PFSK-1 (cell line): ENCODE measurements at regions not wholly inside any gene's neighbourhood (a gene's known extent, or its start where the extent isn't known, plus 50 kb on each side); places are given as distances from the start of the nearest gene placed in this dataset.

Experiments
- FOXP2 ChIP-seq: optimal IDR thresholded peaks from 2 replicates; pipeline ENCODE3; 2011; ENCODE audit warnings: borderline replicate concordance, control low read depth, inconsistent platforms; ENCODE audit not compliant: insufficient read depth; ENCODE audit errors: extremely low read length, extremely low read depth
- POLR2AphosphoS5 ChIP-seq: IDR thresholded peaks from 2 replicates; pipeline ENCODE4 v1.6.1; 2012; ENCODE audit warnings: low read depth, mild to moderate bottlenecking, control low read depth, low read length, moderate library complexity
- SIN3A ChIP-seq: IDR thresholded peaks from 2 replicates; pipeline ENCODE4 v1.6.1; 2012; ENCODE audit warnings: mild to moderate bottlenecking, low read length, moderate library complexity, borderline replicate concordance; ENCODE audit not compliant: insufficient read depth
- TAF1 ChIP-seq: IDR thresholded peaks from 2 replicates; pipeline ENCODE4 v1.6.1; 2012; ENCODE audit warnings: low read length, control low read depth, borderline replicate concordance; ENCODE audit not compliant: insufficient read depth
- TF ChIP-seq, protein P1 (sequence below), 2 experiments: IDR thresholded peaks; 2 replicates each; pipeline versions ENCODE4 v1.6.1 to v1.8.0; 2011 to 2012; ENCODE audit warnings: low read depth in 2 of 2, low read length in 2 of 2, control low read depth in 1 of 2, inconsistent platforms in 1 of 2, mild to moderate bottlenecking in 1 of 2, moderate library complexity in 1 of 2; ENCODE audit not compliant: insufficient read depth in 1 of 2

DNA sequence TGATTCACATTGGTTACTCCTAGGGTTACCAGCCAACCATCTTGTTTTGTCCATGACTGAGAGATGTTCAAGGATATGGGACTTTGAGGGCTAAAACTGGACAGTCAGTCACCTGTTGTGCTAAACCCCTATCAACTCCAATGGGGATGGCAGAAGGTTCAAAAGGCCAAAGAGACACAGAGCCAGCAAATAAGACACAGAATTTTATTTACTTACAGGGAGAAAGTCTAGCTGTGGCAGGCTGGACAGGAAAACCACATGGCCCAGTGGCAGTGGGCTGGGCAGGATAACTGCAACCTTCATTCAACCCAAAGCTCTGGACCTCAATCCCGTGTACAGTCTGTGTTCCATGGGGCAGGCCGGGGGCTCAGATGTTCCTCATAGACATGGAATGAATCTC, 326.7 kb upstream of the RPS6KA3 start:
- no peak for TF ChIP-seq FOXP2
- no peak for TF ChIP-seq TAF1
- TF ChIP-seq SIN3A: no peak
- TF ChIP-seq, protein P1, sequence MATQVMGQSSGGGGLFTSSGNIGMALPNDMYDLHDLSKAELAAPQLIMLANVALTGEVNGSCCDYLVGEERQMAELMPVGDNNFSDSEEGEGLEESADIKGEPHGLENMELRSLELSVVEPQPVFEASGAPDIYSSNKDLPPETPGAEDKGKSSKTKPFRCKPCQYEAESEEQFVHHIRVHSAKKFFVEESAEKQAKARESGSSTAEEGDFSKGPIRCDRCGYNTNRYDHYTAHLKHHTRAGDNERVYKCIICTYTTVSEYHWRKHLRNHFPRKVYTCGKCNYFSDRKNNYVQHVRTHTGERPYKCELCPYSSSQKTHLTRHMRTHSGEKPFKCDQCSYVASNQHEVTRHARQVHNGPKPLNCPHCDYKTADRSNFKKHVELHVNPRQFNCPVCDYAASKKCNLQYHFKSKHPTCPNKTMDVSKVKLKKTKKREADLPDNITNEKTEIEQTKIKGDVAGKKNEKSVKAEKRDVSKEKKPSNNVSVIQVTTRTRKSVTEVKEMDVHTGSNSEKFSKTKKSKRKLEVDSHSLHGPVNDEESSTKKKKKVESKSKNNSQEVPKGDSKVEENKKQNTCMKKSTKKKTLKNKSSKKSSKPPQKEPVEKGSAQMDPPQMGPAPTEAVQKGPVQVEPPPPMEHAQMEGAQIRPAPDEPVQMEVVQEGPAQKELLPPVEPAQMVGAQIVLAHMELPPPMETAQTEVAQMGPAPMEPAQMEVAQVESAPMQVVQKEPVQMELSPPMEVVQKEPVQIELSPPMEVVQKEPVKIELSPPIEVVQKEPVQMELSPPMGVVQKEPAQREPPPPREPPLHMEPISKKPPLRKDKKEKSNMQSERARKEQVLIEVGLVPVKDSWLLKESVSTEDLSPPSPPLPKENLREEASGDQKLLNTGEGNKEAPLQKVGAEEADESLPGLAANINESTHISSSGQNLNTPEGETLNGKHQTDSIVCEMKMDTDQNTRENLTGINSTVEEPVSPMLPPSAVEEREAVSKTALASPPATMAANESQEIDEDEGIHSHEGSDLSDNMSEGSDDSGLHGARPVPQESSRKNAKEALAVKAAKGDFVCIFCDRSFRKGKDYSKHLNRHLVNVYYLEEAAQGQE (IDR thresholded peaks at IDR 0.05; ENCODE audit: insufficient read depth in 1 of 2, low read depth in 2 of 2, low read length in 2 of 2): no peak
- TF ChIP-seq POLR2AphosphoS5: no peak

DNA sequence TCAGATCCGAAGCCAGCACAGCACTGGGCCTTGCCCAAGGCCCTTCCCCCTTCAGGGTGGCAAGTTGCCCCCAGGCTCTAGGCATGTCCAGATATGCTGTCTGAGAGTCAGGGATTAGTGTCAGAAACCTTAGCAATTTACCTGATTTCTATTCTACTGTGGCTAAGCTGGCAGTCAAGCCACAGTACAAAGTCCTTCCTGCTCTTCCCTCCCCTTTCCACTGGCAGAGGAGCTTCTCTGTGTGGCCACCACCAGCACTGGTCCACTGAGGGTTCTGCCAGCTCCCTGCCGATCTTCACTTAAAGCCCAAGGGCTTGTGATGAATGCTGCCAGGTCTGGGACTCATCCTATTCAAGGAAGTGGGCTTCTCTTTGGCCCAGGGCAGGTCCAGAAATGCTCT, 324.5 kb upstream of the RPS6KA3 start:
- TF ChIP-seq POLR2AphosphoS5: no peak
- TF ChIP-seq, protein P1 (IDR thresholded peaks at IDR 0.05; ENCODE audit: insufficient read depth in 1 of 2, low read depth in 2 of 2, low read length in 2 of 2): no peak
- no peak for TF ChIP-seq TAF1
- TF ChIP-seq SIN3A: no peak
- no peak for TF ChIP-seq FOXP2

DNA sequence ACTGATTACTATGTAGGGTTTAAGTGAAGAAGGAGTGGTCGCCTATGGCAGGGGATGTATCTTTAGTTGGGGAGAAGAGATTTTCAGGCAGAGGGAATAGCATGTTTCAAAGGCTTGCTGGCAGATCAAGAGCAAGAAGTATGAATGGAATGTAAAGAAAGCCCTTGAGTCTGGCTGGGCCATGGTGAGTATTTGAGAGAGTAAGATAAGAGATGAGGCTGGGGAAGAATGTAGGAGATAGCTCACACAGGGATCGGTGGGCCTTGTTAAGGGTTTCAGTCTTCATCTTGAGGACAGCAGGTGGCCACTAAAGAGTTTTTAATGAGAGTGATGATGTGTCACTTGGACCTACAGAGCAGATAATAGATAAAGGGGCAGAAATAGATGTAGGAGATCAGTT, 319.1 kb upstream of the RPS6KA3 start:
- TF ChIP-seq POLR2AphosphoS5 (no peak), TAF1 (no peak), FOXP2 (no peak), SIN3A (no peak)
- TF ChIP-seq, protein P1 (IDR thresholded peaks at IDR 0.05; ENCODE audit: insufficient read depth in 1 of 2, low read depth in 2 of 2, low read length in 2 of 2): no peak

DNA sequence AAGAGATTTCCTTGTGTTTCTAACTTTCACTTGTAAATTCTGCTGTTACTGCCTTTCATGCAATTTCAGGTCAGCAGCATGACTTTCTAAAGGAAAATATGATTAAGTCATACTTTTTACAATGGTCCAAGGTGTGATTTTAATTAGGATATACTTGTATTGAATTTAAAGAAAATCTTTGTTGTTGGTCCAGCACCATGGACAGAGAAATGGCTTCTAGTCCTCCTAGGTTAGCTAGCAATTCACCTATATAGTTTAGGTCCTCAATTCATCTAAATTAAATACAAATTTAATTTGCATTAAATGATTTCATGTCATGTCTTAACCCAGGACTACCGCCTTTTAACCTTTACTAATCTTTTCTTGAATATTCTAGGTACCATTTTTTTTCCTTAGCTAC, 304.9 kb upstream of the RPS6KA3 start:
- TF ChIP-seq TAF1 (no peak), SIN3A (no peak), FOXP2 (no peak), POLR2AphosphoS5 (no peak)
- TF ChIP-seq, protein P1 (IDR thresholded peaks at IDR 0.05; ENCODE audit: insufficient read depth in 1 of 2, low read depth in 2 of 2, low read length in 2 of 2): peak; percentile 78 to 86

DNA sequence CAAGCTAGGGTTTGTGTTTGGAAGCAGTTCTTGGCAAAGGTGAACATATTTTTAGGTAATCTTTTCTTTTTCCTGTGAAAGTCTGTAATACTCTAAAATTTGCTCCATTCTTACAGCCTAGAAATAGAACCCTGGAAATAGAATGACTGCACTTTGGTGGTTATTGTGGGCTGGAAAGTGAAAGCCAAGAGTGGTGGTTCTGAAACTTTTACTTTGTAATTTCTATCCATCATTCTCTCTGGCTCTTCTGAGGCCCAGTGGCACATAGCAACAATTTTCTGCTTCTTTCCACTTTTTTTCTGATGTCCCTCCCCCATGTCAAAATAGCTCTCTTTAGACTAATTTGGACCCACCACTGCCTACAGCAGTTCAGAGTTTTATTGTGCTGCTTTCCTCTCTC, 300.4 kb upstream of the RPS6KA3 start:
- TF ChIP-seq FOXP2 (no peak), TAF1 (no peak), SIN3A (no peak), POLR2AphosphoS5 (no peak)
- TF ChIP-seq, protein P1 (IDR thresholded peaks at IDR 0.05; ENCODE audit: insufficient read depth in 1 of 2, low read depth in 2 of 2, low read length in 2 of 2): no peak
